ENCODE measurements at regions not wholly inside any gene's neighbourhood (a gene's known extent, or its start where the extent isn't known, plus 50 kb on each side); places are given as distances from the start of the nearest gene placed in this dataset.

DNA sequence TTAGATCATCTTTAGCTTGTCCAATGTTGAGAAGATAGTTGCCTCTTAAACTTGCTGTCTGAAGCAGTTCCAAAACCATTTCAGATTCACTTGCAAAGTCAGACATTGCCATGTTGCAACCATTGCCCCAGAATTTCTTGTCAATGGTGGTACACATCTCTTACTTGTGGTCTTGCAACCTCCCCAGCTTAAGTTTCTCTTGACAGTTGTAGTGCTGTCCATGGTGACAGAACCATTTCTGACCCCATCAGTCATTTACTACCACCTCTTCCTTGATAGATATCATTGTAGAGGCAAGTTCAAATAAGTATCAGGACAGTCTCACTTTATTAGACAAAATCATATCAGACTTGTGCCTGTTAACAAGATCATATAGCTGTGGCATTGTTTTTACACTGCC lies 407.2 kb upstream of the HNRNPA3 start:
- no peak for DNase-seq (ENCODE audit: low read depth, low spot score)

DNA sequence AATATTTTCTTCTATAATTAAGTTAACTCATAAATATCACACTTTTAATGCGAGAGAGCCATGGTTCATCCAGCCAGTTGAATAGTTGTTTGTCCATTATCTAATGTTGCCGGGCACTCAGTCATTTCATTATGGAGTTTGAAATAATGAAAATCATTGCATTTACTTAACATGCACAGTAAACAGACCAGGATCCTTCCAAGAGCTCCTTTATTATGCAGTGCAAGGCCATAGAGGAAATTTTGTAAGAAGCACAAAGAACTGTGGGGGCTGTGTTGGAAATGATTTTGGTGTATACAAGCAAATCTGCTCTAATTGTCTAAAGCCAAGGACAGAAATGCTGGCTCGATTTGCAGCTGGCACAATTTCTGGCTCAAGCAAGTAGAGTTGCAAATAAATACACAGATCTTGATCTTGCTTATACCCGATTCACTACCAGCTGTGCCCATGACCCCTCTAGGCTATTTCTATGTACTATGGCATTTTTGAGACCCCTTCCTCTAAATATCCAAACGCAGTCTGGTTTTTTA lies 400.3 kb upstream of the HNRNPA3 start:
- DNase-seq (ENCODE audit: low read depth, low spot score) = no peak

DNA sequence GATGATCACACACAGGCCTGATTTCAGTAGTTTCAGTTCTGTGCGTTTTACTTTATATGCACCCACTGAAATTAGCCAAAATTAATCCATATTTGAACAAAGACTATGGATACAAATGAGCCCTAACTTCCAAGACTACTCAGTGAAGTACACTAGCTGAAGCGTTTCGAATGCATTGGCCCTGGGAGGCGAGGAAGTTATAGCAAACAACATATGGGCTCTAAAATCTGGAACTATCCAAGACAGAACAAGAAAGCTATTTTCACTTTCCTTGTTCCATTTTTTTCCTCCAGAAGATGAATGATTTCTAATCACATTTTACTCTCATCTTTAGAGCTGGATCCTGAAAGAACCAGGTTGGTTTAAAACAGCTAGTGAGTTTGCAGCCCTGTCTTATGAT lies 399.4 kb upstream of the HNRNPA3 start:
- no peak for DNase-seq (ENCODE audit: low read depth, low spot score)

DNA sequence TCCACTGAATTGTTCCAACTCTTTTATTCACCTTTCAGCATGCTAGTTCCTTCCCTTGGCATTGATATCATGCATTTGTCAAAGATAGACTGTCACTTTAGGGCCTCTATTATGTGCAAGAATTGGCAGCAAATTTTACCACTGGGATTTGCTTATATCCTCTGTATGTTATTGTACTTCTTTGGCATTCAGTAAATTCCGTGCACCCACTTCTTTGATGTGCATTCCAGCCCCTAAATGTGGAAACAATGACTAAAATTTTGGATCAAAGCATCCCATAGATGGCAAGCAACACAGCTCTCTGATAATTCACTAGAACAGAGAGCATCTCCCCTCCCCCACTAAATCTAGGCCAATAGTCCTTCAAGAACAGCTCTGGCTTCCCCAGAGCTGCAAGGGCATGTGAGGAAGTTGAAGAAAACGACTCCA lies 399.0 kb upstream of the HNRNPA3 start:
- DNase-seq (ENCODE audit: low read depth, low spot score) = no peak

DNA sequence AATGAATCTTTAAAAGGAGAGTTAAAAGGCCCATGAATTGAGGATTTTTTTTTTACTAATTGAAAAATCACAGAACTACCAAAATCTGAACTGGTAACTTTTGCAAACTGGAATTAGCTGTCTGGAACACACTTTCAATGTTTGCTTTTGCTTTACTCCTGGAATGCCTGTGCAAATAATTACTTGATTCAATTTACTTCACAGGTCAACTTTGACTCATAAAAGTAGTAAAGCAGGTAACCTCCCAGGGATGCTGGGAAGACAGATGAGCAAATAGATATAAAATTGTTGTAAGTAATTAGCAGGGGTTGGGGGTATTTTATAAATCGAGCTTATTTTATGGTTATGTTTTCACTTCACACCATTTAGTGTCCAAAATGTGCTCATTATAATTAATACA lies 398.3 kb upstream of the HNRNPA3 start:
- no peak for DNase-seq (ENCODE audit: low read depth, low spot score)

DNA sequence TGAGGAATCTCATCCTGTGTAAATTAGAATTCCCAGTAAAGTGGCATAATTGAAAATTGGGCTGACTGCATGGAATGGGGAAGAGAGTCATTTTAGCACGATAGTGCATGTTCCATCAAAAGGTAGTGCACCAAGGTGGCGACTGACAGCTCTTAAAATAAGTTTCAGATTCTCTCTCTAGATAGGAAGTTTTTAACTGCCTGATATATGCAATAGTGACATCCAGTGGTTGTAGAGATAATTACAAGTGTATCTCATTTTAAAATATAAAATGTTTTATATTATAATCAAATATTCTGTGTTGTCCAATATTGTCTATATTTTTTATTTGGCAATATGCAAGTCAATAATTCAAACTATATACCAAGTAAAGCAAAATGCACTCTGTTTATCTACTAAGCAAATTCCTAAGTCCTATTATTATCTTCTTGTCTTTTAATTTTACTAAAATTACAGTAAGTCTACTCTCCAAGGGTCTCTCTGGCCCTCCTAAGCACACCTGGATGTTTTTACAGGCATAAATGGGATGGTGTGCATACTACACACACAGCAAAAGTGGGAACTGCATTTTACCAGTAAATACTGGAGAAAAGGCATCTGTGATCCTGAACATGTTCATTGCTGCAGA lies 397.7 kb upstream of the HNRNPA3 start:
- DNase-seq (ENCODE audit: low read depth, low spot score) = no peak

DNA sequence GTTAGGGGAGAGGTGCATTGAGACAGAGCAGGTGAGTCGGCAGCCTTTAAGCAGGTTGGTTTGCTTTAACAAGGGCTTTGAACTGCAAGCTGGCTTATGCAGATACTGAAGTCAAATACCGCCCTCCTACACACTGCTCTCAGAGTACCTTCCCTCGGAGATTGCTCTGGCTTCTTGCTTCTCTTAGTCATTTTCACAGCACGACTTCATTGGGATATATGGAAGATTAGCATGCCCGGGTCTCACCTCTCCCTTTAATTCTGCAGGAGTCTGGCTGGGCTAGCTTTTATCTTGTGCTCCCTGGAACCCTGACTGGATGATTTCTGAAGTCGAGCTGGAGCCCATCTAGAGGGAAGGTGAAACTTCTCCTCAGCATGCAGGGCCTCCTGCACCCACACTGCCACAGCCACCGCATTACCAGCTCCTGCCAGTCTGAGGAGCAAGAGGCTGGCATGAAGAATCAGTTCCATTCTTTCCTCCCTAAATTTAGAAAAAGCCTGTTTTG lies 395.5 kb upstream of the HNRNPA3 start:
- DNase-seq (ENCODE audit: low read depth, low spot score) = no peak

DNA sequence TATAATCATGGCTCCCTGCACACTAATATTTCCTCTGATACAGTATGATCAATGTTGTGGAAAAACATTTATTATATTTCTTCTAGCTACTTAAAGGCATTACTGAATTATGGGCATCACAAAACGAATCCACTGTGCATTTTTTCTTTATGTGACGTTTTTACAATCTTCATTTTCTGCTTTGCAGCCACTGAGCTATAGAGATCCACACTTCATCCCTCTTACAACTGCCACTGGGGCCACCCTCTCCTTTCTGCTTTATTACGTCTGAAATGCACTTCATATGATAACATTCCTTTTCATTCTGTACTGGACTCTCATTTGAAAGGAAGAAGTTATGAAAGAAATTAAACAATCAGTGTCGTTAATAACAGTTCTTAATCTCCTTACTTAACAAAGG lies 394.5 kb upstream of the HNRNPA3 start:
- DNase-seq (ENCODE audit: low read depth, low spot score) = no peak

DNA sequence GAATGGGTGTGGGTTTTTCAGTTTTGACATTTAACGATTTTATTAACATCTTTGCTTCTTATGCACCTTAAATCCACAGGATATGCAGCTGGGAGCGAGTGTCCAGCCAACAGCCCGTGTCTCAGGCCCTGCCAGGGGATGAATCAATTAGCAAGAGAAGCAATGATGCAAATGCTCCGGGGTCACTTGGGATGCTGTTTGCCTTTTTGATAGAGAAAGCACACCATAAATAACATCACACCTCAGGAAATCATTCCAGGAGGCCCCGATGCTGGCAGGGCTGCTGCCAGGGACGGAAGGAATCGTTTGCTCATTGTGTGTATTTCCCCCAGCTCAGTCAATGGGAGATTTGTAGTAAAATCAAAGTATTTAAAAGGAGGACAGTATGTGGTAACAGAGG lies 394.0 kb upstream of the HNRNPA3 start:
- no peak for DNase-seq (ENCODE audit: low read depth, low spot score)

DNA sequence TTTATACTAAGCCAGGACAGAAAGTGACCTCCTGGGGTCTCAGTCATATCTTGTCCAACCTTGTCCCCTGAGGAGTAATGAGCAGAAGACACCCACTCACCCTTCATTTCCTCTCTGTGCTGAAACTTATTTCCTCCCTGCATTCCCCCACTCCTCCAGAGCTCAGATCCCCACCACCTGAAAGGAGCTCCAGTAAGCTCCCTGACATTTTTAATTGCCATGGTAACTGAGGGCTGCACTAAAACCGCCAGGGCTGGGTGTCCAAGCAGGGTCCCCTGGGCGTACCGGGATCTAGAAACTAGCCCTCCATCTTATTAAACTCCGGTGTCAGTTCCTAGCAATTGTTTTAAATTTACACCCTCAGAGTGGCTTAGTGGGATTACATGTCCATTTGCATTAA lies 393.3 kb upstream of the HNRNPA3 start:
- DNase-seq (ENCODE audit: low read depth, low spot score) = no peak

DNA sequence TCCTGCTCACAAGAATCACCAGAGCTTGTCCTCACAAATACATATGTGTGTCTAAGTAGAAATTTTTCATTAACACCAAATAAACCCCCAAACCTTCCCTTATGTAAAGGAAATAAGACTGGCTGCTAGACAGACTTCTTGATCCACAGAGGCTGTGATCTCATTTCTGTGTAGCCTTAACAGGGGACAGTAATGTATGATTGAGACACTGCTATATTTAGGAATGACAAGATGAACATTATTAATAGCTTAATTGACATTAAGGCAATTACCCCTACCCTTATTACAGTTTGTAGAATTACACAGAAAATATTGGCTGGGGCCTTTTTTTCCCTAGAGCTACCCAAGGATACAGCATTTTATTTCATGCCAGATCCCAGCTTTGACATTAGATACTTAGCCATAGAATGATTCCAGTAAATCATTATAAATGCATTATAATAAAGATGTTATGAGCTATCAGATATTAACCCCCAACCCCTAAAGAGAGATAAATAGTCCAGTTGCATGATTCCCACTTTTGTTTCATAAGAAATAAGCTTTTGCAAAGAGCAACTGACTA lies 392.1 kb upstream of the HNRNPA3 start:
- DNase-seq (ENCODE audit: low read depth, low spot score) = no peak

DNA sequence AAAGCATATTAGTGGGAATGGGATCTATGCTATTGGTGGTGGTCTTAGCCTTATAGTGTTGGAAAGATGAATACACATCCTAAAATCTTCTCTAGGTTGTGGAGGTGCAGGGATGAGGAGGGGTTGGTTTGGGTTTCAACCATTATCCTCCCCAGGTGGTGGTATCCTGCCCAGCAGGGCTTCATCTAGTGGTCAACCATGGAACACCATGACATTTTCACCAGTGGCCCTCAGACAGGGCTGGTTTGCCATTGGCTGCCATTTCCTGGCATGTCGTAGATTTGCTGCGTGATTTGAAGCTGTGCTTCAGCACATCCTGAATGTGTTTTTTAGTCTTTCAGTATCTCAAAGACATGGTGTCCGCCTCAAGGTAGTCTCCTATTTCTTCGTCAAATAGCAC lies 391.2 kb upstream of the HNRNPA3 start:
- no peak for DNase-seq (ENCODE audit: low read depth, low spot score)

DNA sequence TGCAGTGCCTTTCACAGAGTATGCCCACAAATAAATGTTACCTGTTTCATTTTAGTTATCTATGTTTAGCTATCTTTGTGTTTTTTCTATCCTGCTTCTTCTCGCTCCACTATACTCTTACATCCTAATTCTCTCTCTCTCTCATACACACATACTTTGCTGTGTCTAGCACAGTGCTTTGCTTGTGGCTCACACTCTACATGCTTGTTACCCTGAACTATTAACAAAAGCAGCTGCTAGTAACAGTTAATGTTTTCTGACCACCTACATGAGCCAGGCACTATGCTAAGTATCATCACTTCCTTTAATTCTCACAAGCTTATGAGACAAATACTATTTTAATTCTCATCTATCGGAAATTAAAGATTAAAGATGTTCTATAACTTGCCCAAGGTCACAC lies 390.5 kb upstream of the HNRNPA3 start:
- DNase-seq (ENCODE audit: low read depth, low spot score) = no peak

DNA sequence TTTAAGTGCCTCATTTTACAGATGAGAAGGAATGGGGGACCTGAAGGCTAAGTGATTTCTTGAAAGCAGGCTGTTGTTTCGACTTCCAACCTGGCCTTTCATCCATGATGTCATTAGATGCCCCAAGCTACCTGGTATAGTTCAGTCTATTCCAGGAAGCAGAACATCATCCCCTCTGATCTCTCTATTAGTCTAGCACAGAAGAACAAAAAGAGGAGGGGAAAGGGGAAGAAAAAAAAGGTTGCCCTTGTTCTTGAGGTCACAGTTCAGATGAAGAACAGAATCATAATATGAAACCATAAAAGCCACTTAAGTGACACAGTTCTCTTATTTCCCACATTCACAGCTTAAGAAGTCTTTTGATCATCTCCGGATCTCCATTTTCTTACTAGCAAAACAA lies 386.2 kb upstream of the HNRNPA3 start:
- no peak for DNase-seq (ENCODE audit: low read depth, low spot score)

DNA sequence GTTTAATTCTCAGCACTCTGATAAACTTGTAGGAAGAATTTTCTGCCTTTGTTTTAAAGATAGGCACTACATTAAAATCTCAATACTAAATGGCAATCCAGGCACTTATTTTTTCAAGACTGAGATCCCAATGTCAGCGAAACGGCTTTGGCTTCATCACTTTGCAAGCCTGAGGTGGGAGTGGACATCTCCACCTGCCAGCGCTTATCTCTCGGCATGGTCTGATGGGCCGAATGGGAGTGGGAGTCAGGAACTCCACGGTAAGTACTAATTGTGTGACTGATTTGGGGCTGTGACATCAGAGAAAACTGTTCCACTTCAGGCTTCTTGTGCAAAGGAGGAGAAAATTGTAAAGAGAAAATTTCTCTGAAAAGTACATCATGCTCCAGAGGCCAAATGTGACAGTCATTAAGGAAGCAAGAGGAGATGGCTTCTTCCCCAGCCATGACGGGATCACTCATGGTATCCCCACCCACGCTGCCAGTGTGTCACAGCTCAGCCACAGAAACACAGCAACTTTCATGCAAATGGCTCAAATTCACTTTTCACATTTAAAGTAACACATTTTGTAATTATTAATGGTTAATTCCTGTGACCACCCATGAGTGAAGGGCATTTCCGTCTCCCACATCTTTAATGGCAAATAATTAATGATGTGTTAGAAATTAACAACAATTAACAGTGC lies 385.5 kb upstream of the HNRNPA3 start:
- DNase-seq (ENCODE audit: low read depth, low spot score) = no peak

DNA sequence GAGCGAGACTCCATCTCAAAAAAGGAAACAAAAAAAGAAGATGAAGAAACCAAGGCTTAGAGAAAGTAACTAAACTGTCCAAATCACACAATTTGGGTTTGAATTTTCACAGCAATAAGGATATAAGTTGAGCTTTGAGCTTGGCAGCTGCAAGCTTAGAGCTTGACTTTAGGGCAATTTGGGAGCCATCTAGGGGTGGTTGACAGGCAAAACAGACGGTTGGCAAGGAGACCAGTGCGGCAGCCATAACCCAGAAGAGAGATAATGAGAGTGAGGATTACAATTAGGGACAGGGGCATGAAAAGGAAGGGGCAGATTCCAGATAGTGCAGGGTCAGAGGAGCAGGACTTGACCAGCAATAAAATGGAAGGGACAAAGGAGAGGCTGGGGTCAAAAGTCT lies 382.2 kb upstream of the HNRNPA3 start:
- no peak for DNase-seq (ENCODE audit: low read depth, low spot score)

DNA sequence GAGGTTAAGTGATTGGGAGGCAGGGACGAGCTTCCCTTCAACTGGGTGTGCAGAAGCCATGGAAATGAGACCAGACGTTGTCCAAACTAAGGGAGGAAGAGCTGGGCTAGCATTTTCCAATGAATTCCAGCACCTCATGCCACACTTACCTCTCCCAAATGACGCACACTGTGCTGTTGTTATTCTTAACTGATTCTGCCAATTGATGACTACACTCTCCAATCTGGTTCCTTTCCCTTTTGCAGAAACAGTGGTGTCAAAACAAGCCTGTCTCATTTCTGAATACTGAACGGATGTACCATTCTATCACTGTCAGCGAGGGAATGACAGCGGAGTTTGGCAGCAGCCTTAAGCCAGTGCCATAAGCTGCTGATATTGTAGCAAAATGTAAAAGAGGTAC lies 380.5 kb upstream of the HNRNPA3 start:
- DNase-seq (ENCODE audit: low read depth, low spot score) = no peak

DNA sequence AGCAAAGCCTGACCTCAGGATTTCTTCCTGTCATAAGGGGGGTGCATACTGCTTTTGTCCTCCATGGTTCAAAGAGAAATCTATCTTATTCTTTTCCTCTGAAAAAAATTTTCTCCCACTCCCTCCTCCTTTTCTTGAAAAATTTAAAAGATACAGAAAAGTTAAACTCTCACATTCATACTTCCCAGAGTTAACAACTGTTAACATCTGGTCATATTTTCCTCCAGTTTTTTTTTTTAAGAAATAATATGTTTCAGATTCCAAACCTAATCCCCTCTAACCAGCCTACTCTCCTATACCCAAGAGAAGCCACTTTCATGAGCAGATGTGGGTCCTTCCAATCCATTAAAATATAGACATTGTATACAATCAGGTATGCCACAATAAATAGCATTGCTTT lies 378.9 kb upstream of the HNRNPA3 start:
- DNase-seq (ENCODE audit: low read depth, low spot score) = no peak

DNA sequence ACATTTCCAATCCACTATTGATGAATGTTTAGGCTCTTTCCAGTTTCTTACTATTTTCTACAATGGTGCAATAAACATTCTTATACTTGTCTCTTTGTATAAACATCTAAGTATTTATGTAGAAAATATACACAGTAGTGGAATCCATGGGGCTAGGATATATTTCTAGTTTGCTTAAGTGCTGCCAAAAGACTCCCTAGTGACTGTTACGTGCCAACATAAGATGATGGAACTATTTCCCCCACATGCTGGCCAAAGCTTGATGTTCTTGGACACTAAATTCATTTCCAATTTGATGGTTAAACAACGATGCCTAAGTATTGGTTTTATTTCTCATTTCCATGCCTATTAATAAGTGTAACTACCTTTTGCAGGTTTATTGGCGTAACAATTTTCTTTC lies 378.4 kb upstream of the HNRNPA3 start:
- no peak for DNase-seq (ENCODE audit: low read depth, low spot score)

DNA sequence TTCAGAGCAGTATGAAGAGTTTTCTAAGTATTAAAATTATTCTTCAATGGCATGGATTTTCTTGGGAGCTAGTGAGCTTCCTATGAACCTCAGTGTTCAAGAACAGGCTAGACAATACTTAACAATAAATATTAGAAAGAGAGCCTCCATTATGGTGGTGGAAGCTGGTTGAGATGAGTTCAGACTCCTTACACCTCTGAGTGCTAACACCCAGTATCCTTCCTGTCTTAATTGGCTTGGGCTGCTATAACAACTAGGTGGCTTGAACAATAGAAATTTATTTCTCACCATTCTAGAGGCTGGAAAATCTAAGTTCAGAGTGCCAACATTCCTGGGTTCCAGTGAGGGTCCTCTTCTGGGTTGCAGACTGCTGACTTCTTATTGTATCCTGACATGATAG lies 369.4 kb upstream of the HNRNPA3 start:
- no peak for DNase-seq (ENCODE audit: low read depth, low spot score)

DNA sequence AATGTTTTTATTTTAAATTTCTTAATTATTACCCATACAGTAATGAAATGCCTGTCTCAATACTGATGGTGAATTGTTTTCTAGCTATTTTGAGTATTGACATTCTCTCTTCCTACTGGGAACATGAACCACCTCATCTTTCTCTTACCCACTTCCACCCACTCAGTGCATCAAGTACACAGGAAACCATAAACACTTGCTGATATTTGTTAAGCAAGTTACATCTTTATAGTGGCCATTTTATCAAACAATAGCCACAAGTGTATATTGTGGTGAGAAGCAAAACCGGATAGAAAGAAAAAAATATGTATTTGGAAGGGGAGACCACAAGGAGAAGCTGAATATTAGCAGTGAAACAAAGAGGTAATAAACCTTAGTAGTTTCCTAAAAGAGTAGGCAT lies 368.1 kb upstream of the HNRNPA3 start:
- DNase-seq (ENCODE audit: low read depth, low spot score) = no peak

DNA sequence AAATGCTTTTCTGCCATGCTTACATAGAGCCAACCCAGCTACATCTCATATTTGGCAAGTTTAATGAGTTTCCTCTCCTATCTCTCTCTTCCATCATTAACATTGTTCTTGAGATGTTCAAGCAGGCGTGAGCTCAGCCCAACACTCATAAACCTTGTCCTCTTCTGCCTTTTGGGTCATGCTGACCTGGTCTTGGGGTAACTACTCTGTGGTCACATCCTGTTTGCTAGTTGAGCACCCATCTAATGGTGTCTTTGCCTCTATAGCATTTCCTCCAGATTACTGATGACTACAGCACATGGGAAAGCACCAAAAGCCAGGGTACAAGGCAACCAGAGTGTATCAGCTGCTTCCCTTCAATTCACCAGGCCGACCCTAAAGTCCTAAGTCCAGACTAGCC lies 366.9 kb upstream of the HNRNPA3 start:
- DNase-seq (ENCODE audit: low read depth, low spot score) = no peak

DNA sequence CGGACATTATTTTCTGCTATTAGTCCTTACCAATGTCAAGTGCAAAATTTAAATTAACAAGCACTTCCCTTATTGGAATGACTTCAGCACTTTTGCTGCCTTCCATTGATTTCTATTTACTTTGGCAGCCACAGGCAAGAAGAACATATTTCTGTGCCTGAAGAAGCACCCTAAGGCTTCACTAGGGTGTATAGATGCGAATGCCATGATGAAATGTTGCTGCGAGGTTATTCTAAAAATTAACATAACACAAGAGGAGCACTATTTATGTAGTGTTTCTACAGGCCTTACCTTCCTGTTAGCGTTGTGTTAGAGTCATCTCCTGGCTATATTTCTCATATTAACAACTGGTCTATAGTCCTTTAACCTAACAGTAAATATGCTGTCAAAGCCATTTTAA lies 365.0 kb upstream of the HNRNPA3 start:
- DNase-seq (ENCODE audit: low read depth, low spot score) = no peak
